ENCODE measurements at regions not wholly inside any gene's neighbourhood (a gene's known extent, or its start where the extent isn't known, plus 50 kb on each side); places are given as distances from the start of the nearest gene placed in this dataset.

DNA sequence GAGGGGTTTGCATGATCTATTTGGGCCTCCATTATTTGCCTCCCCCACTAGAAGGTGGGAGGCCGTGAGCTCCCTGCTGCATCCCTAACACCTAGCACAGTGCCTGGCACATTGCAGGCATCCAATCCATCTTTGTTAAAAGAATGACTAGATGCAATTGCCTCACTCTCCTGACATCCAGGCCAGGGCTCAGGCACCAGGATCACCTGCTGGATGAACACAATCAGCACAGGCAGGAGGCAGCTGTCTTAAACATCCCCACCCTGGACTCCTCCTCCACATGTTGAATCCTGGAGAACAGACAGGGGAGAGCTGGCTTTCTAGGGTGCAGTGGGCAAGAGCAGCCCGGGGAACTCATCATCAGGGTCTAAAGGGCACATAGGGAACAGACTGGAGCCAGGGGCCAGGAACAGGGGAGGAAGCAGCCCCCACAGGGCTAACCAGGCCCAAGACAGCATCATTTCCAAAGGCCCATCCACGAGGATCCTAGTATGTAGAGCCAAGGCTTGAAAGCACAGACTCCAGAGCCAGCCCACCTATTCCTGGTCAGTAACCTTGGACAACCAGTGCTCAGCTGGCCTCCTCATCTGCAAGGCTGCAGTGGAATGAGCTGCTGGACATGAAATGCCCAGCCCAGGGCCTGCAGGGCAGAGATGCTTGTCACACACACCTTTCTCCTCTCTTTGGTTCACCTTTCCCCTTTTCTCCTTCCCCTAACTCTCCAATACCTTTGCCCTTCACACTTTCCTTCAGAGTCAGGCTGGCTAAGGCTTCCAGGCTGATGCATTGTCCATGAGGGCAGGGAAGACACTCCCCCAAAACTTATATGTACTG is 254.4 kb upstream of the TLE3 start:
- no peak overlapping the region for H3K4me3 ChIP-seq (ENCODE audit: low read depth, low read length)
- in situ Hi-C loops (cut with HindIII; ENCODE audit: low sequenced_read_pairs), result no loop called here
- TF ChIP-seq, protein P1, sequence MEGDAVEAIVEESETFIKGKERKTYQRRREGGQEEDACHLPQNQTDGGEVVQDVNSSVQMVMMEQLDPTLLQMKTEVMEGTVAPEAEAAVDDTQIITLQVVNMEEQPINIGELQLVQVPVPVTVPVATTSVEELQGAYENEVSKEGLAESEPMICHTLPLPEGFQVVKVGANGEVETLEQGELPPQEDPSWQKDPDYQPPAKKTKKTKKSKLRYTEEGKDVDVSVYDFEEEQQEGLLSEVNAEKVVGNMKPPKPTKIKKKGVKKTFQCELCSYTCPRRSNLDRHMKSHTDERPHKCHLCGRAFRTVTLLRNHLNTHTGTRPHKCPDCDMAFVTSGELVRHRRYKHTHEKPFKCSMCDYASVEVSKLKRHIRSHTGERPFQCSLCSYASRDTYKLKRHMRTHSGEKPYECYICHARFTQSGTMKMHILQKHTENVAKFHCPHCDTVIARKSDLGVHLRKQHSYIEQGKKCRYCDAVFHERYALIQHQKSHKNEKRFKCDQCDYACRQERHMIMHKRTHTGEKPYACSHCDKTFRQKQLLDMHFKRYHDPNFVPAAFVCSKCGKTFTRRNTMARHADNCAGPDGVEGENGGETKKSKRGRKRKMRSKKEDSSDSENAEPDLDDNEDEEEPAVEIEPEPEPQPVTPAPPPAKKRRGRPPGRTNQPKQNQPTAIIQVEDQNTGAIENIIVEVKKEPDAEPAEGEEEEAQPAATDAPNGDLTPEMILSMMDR (IDR thresholded peaks at IDR 0.05; ENCODE audit: low read depth, low read length), result no peak
- no peak for DNase-seq (ENCODE audit: low read depth, low spot score)

DNA sequence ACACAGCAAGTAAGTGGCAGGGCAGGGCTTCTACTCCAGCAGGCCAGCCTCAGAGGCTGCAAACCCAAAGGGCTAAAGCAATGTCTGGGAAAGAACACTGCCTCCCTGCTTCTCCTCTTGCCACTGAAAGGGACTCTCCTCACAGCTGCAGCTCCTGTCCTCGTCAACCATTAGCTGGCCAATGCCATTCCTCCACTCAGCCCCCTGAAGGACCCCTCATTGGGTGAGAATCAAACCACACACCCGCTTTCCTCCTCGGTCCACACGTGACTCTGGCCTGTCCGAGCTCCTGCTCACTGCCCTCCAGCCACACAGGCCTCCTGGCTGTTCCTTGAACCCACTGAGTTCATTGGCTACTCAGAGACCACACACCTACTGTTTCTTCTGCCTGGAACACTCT is 253.7 kb upstream of the TLE3 start:
- TF ChIP-seq, protein P1 (IDR thresholded peaks at IDR 0.05; ENCODE audit: low read depth, low read length), result no peak
- in situ Hi-C loops (cut with HindIII; ENCODE audit: low sequenced_read_pairs), result no loop called here
- no peak overlapping the region for H3K4me3 ChIP-seq (ENCODE audit: low read depth, low read length)
- DNase-seq (ENCODE audit: low read depth, low spot score), result no peak

DNA sequence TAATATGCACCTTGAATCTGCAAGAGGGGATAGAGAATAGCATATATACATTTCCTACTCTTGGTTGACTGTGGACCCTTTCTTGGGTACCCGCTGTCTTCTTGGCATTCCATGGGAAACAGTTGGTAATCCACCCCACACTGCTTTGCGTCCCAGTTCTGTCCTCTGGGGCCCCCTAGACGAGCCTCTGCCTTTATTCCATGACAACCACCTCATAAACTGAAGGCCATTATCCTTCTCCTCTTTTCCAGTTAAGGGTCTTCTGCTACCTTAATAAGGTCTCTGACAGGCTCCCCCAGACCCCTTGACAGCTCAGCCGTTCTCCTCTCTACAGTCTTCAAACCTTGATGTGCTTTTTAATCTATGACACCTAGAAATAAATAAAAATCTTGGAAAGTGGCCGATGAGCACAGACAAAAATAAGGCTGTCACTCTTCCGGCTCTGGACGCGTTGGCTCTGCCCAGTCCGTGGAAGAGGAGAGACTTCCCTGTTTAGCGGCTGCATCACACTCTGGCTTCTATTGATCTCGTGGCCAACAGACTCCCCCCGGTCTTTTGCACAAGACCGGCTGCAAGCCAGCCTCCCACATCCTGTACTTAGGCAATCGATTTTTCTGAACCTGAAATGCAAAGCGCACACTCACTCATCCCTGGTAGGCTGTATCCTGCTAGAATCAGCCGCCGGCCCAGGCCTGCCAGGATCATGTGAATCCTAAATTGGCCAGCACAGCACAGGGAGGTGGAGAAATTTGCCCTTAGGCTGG is 251.0 kb upstream of the TLE3 start:
- TF ChIP-seq, protein P1 (IDR thresholded peaks at IDR 0.05; ENCODE audit: low read depth, low read length), result no peak
- no peak overlapping the region for H3K4me3 ChIP-seq (ENCODE audit: low read depth, low read length)
- in situ Hi-C loops (cut with HindIII; ENCODE audit: low sequenced_read_pairs), result no loop called here
- DNase-seq (ENCODE audit: low read depth, low spot score), result no peak

DNA sequence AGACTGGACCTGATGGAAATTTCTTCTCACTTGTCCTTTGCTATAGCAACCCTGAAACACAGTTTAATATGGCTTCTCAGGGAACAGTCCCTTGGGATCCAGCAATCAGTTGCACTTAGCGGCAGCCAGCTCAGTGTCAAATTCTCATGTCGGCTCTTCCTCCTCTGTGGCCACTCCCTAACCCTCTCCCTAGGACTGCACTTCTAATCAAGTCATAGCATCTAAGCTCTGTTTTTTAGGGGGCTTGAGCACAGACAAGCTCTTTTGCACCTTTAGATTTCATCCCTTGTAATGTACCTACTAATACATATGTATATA is 250.5 kb upstream of the TLE3 start:
- DNase-seq (ENCODE audit: low read depth, low spot score), result no peak
- in situ Hi-C loops (cut with HindIII; ENCODE audit: low sequenced_read_pairs), result no loop called here
- TF ChIP-seq, protein P1 (IDR thresholded peaks at IDR 0.05; ENCODE audit: low read depth, low read length), result no peak
- no peak overlapping the region for H3K4me3 ChIP-seq (ENCODE audit: low read depth, low read length)

DNA sequence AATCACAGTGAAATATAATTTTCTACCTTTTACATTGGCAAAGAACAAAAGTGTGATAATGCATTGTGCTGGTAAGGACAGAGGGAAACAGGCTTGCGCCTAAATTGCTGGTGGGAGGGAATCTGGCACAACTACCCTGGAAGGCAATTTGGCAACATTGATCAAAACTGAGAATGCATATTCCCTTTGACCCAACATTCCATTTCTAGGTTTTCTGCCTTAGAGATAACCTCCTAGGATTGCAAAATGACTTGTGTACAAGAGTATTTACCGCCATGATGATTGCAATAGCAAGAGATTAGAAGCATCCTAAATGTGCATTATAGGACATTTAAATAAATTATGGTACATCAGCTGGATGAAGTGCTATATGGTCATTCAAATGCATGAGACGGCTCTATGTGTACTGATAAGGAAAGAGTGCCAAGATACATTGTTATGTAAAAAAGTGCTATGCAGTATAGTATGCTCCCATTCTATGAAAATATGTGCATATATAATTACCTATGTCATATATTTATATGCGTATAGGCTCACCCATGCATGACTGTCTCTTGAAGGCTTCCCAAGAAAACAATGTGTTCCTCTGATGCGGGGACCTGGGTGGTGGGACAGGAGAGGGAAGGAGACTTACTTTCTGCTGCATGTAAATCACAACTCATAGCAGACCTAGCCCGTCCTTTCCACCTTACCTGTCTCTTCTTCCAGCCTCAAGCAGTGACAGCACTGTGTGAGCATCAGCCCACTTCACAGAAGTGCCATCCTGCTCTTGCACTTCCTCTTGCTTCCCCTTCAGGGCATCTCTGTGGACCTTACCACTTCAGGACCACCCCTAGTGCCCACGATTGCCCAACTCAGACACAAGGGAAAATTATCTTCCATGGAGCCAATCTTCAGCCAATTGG is 249.9 kb upstream of the TLE3 start:
- in situ Hi-C loops (cut with HindIII; ENCODE audit: low sequenced_read_pairs), result no loop called here
- no peak overlapping the region for H3K4me3 ChIP-seq (ENCODE audit: low read depth, low read length)
- no peak for DNase-seq (ENCODE audit: low read depth, low spot score)
- TF ChIP-seq, protein P1 (IDR thresholded peaks at IDR 0.05; ENCODE audit: low read depth, low read length), result no peak
